OCI-LY3 (cell line): ENCODE measurements at regions not wholly inside any gene's neighbourhood (a gene's known extent, or its start where the extent isn't known, plus 50 kb on each side); places are given as distances from the start of the nearest gene placed in this dataset.
A peak's percentile ranks its signal among the peaks of the same experiment; 100 is the strongest.

Experiments
- H2AFZ ChIP-seq: fragments of 200-600, 300-600 bp; shearing (Covaris generic); 2 replicates; pipeline ENCODE4 v1.6.0; 2014; ENCODE audit warnings: antibody characterized with exemption, low read depth, low read length
- H3K27ac ChIP-seq: fragments of 200-600, 300-600 bp; sonication (generic); 2 replicates; pipeline ENCODE4 v1.5.1; 2014; ENCODE audit warnings: mild to moderate bottlenecking, low read length, moderate library complexity, mixed read lengths
- H3K27me3 ChIP-seq: fragments of 200-600, 300-600 bp; sonication (generic); 2 replicates; pipeline ENCODE4 v1.6.1; 2014; ENCODE audit warnings: low read depth, low read length, mixed read lengths
- H3K36me3 ChIP-seq: fragments of 200-600, 300-600 bp; sonication (generic); replicated peaks from 2 replicates; pipeline ENCODE3; 2014; ENCODE audit warnings: low read depth, low read length, mixed read lengths
- H3K4me1 ChIP-seq: fragments of 300-600, 200-600 bp; sonication (generic); 2 replicates; pipeline ENCODE4 v1.6.1; 2014; ENCODE audit warnings: low read length, mixed read lengths
- H3K4me2 ChIP-seq: fragments of 200-600, 300-600 bp; sonication (generic); 2 replicates; pipeline ENCODE4 v1.6.1; 2014; ENCODE audit warnings: low read length, mixed read lengths
- H3K4me3 ChIP-seq: fragments of 300-600, 200-600 bp; sonication (generic); 2 replicates; pipeline ENCODE4 v1.5.1; 2014; ENCODE audit warnings: antibody characterized with exemption, mild to moderate bottlenecking, low read length, moderate library complexity
- H3K79me2 ChIP-seq: fragments of 300-600, 200-600 bp; shearing (Covaris generic); 2 replicates; pipeline ENCODE4 v1.6.1; 2014; ENCODE audit warnings: mild to moderate bottlenecking, low read length, mixed read lengths
- H3K9ac ChIP-seq: fragments of 300-600, 200-600 bp; shearing (Covaris generic); 2 replicates; pipeline ENCODE4 v1.6.0; 2014; ENCODE audit warnings: mild to moderate bottlenecking, low read length, moderate library complexity
- H3K9me3 ChIP-seq: fragments of 200-600, 300-600 bp; shearing (Covaris generic); 2 replicates; pipeline ENCODE4 v1.6.1; 2014; ENCODE audit warnings: low read length, mixed read lengths; ENCODE audit not compliant: insufficient read depth
- H4K20me1 ChIP-seq: fragments of 200-600, 300-600 bp; sonication (generic); 2 replicates; pipeline ENCODE4 v1.6.1; 2016; ENCODE audit warnings: low read length, mixed read lengths; ENCODE audit not compliant: insufficient read depth
- EZH2phosphoT487 ChIP-seq: fragments of 200-600 bp; shearing (Covaris generic); IDR thresholded peaks from 2 replicates; pipeline ENCODE4 v1.6.1; 2018; ENCODE audit warnings: antibody characterized with exemption, mixed run types, low read depth
- TF ChIP-seq, protein P1 (sequence below): fragments of 200-600, 300-600 bp; sonication (generic); IDR thresholded peaks from 2 replicates; pipeline ENCODE4 v1.5.1; 2014; ENCODE audit warnings: antibody characterized with exemption, low read length, low read depth

GRCh38 chr1:178020968-178021640, 51.2 kb upstream of the SEC16B start:
- Histone ChIP-seq H4K20me1 (no peaks in the 10 kb centered on the region), H3K4me3 (peak overlapping the region; percentile 6; the same call in 1 of the 2 replicates), H2AFZ (peak overlapping the region; percentile 71), H3K9me3 (peaks cover 3% of the 10 kb centered on the region; the same call in 1 of the 2 replicates), H3K4me1 (peaks cover 50% of the 10 kb centered on the region), H3K36me3 (no peaks in the 10 kb centered on the region), H3K9ac (peak overlapping the region; percentile 1; the same call in 1 of the 2 replicates), H3K27me3 (no peaks in the 10 kb centered on the region), H3K79me2 (no peaks in the 10 kb centered on the region), H3K4me2 (peak overlapping the region; percentile 52), H3K27ac (peak overlapping the region; percentile 12)
- TF ChIP-seq, protein P1, sequence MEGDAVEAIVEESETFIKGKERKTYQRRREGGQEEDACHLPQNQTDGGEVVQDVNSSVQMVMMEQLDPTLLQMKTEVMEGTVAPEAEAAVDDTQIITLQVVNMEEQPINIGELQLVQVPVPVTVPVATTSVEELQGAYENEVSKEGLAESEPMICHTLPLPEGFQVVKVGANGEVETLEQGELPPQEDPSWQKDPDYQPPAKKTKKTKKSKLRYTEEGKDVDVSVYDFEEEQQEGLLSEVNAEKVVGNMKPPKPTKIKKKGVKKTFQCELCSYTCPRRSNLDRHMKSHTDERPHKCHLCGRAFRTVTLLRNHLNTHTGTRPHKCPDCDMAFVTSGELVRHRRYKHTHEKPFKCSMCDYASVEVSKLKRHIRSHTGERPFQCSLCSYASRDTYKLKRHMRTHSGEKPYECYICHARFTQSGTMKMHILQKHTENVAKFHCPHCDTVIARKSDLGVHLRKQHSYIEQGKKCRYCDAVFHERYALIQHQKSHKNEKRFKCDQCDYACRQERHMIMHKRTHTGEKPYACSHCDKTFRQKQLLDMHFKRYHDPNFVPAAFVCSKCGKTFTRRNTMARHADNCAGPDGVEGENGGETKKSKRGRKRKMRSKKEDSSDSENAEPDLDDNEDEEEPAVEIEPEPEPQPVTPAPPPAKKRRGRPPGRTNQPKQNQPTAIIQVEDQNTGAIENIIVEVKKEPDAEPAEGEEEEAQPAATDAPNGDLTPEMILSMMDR: no peak
- no peak for TF ChIP-seq EZH2phosphoT487

DNA sequence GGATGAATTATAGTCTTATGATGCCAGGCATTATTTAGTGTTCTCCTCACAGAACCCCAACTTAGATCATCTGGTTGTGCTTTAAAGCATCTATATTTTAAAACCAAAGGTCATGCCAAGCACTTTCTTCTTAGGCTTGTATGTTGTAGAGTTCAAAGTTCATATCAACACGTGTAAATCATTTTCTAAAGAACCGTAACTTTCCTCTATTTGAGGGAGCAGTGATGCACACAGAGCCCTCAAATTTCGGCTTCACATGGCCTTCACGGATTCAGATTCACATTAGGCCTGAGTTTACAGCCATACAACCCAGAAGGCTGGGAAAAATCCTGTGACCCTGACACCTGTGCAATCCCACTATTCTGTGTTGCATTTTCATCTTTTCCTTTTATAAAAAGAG, 52.1 kb upstream of the SEC16B start:
- H3K27ac ChIP-seq: 0 out of 2 replicates have a peak overlapping the region, but pooled peaks have one; percentile 12
- no peaks in the 10 kb centered on the region for H3K27me3 ChIP-seq
- TF ChIP-seq, protein P1: no peak
- no peak for TF ChIP-seq EZH2phosphoT487
- H3K4me2 ChIP-seq: 0 out of 2 replicates have a peak overlapping the region, but pooled peaks have one; percentile 52
- no peaks in the 10 kb centered on the region for H4K20me1 ChIP-seq
- H3K4me1 ChIP-seq: peaks cover 50% of the 10 kb centered on the region
- H3K4me3 ChIP-seq: no peak overlapping the region
- H2AFZ ChIP-seq: 0 out of 2 replicates have a peak overlapping the region, but pooled peaks have one; percentile 71
- H3K79me2 ChIP-seq: no peaks in the 10 kb centered on the region
- no peaks in the 10 kb centered on the region for H3K36me3 ChIP-seq
- peaks cover 3% of the 10 kb centered on the region; the same call in 1 of the 2 replicates for H3K9me3 ChIP-seq
- H3K9ac ChIP-seq: no peak overlapping the region

- Histone ChIP-seq H3K9ac (no peak overlapping the region), H3K79me2 (no peaks in the 10 kb centered on the region), H3K4me2 (peak overlapping the region; percentile 48), H3K27ac (peak overlapping the region; percentile 39), H3K4me3 (peak overlapping the region; percentile 15; the same call in 1 of the 2 replicates), H3K36me3 (no peaks in the 10 kb centered on the region), H2AFZ (no peak overlapping the region), H4K20me1 (no peaks in the 10 kb centered on the region), H3K4me1 (peaks cover 50% of the 10 kb centered on the region), H3K27me3 (no peaks in the 10 kb centered on the region), H3K9me3 (no peaks in the 10 kb centered on the region)
- TF ChIP-seq, protein P1: no peak
- no peak for TF ChIP-seq EZH2phosphoT487
Measured at GRCh38 chr1:178023181-178023618, 53.3 kb upstream of the SEC16B start.

DNA sequence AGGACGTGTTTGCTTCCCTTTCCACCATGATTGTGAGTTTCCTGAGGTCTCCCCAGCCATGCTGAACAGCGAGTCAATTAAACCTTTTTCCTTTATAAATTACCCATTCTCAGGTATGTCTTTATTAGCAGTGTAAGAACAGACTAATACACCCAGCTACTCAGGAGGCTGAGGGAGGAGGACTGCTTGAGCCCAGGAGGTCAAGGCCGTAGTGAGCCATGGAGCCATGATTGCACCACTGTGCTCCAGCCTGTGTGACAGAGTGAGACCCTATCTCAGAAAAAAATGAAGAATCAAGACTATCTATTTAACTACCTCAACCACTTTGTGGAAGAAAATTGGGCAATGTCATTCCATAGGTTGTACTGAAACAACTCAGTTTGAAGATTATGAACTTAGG, 54.6 kb upstream of the SEC16B start:
- Histone ChIP-seq H3K36me3 (no peaks in the 10 kb centered on the region), H3K79me2 (no peaks in the 10 kb centered on the region), H3K27me3 (no peaks in the 10 kb centered on the region), H3K9me3 (no peaks in the 10 kb centered on the region), H3K4me2 (no peak overlapping the region), H3K9ac (no peak overlapping the region), H3K27ac (no peak overlapping the region), H4K20me1 (no peaks in the 10 kb centered on the region), H3K4me1 (peaks cover 50% of the 10 kb centered on the region), H3K4me3 (no peak overlapping the region), H2AFZ (no peak overlapping the region)
- TF ChIP-seq, protein P1: no peak
- TF ChIP-seq EZH2phosphoT487: no peak
